ENCODE measurements at regions not wholly inside any gene's neighbourhood (a gene's known extent, or its start where the extent isn't known, plus 50 kb on each side); places are given as distances from the start of the nearest gene placed in this dataset.

GRCh38 chr5:106189121-106189809, 1481.5 kb downstream of the EFNA5 start:
- DNase-seq: no peak

- no peak for DNase-seq
Observed at GRCh38 chr5:106185661-106186081, 1485.1 kb downstream of the EFNA5 start.

GRCh38 chr5:106174903-106175302, 1495.8 kb downstream of the EFNA5 start:
- DNase-seq: no peak

- no peak for DNase-seq
Observed at GRCh38 chr5:106172681-106173532, 1497.8 kb downstream of the EFNA5 start.

- DNase-seq: no peak
Observed at GRCh38 chr5:106171708-106172107, 1499.0 kb downstream of the EFNA5 start.

GRCh38 chr5:106171132-106171531, 1499.6 kb downstream of the EFNA5 start:
- DNase-seq: no peak

- no peak for DNase-seq
Observed at GRCh38 chr5:106167766-106168165, 1503.0 kb downstream of the EFNA5 start.

GRCh38 chr5:106163233-106163632, 1507.5 kb downstream of the EFNA5 start:
- DNase-seq: no peak

GRCh38 chr5:106159616-106160015, 1511.1 kb downstream of the EFNA5 start:
- DNase-seq: no peak

- DNase-seq: no peak
Observed at GRCh38 chr5:106154280-106154716, 1516.4 kb downstream of the EFNA5 start.

- DNase-seq: no peak
Observed at GRCh38 chr5:106152569-106152968, 1518.2 kb downstream of the EFNA5 start.

GRCh38 chr5:106142116-106142515, 1528.6 kb downstream of the EFNA5 start:
- no peak for DNase-seq

GRCh38 chr5:106140101-106140500, 1530.6 kb downstream of the EFNA5 start:
- DNase-seq: no peak

GRCh38 chr5:106136061-106136460, 1534.7 kb downstream of the EFNA5 start:
- DNase-seq: no peak

- no peak for DNase-seq
Observed at GRCh38 chr5:106135473-106135872, 1535.3 kb downstream of the EFNA5 start.

GRCh38 chr5:106134549-106134948, 1536.2 kb downstream of the EFNA5 start:
- DNase-seq: no peak

- no peak for DNase-seq
Observed at GRCh38 chr5:106127985-106128384, 1542.8 kb downstream of the EFNA5 start.

- DNase-seq: no peak
Observed at GRCh38 chr5:106127341-106127781, 1543.4 kb downstream of the EFNA5 start.

- no peak for DNase-seq
Observed at GRCh38 chr5:106121972-106122605, 1548.6 kb downstream of the EFNA5 start.

- DNase-seq: no peak
Observed at GRCh38 chr5:106116682-106117081, 1554.1 kb downstream of the EFNA5 start.

- no peak for DNase-seq
Observed at GRCh38 chr5:106113922-106114321, 1556.8 kb downstream of the EFNA5 start.

- no peak for DNase-seq
Observed at GRCh38 chr5:106106384-106106783, 1564.4 kb downstream of the EFNA5 start.

GRCh38 chr5:106097340-106097739, 1573.4 kb downstream of the EFNA5 start:
- DNase-seq: no peak

Measured in right kidney (tissue), 1 donor.